Fibroblast of lung (primary cell): ENCODE measurements at regions not wholly inside any gene's neighbourhood (a gene's known extent, or its start where the extent isn't known, plus 50 kb on each side); places are given as distances from the start of the nearest gene placed in this dataset.

Experiments
- EZH2 ChIP-seq: IDR thresholded peaks from 2 replicates; pipeline ENCODE4 v1.5.1; 2012; ENCODE audit warnings: low read length, control low read depth, mild to moderate bottlenecking; ENCODE audit errors: missing control alignments
- TF ChIP-seq, protein P1 (sequence below), 2 donors: IDR thresholded peaks in 1 of 2; conservative IDR thresholded peaks in 1 of 2; 1 replicate in 1 of 2; 2 replicates in 1 of 2; pipeline ENCODE4 v1.5.1; 2011 to 2012; ENCODE audit warnings: low read length in 2 of 2, control low read depth in 1 of 2, inconsistent platforms in 1 of 2, low read depth in 1 of 2, mild to moderate bottlenecking in 1 of 2

GRCh38 chr5:84791138-84791537 is 406.5 kb upstream of the EDIL3 start:
- TF ChIP-seq, protein P1, sequence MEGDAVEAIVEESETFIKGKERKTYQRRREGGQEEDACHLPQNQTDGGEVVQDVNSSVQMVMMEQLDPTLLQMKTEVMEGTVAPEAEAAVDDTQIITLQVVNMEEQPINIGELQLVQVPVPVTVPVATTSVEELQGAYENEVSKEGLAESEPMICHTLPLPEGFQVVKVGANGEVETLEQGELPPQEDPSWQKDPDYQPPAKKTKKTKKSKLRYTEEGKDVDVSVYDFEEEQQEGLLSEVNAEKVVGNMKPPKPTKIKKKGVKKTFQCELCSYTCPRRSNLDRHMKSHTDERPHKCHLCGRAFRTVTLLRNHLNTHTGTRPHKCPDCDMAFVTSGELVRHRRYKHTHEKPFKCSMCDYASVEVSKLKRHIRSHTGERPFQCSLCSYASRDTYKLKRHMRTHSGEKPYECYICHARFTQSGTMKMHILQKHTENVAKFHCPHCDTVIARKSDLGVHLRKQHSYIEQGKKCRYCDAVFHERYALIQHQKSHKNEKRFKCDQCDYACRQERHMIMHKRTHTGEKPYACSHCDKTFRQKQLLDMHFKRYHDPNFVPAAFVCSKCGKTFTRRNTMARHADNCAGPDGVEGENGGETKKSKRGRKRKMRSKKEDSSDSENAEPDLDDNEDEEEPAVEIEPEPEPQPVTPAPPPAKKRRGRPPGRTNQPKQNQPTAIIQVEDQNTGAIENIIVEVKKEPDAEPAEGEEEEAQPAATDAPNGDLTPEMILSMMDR (conservative IDR thresholded peaks at IDR 0.05 in 1 of 2, IDR thresholded peaks at IDR 0.05 in 1 of 2; ENCODE audit: low read depth in 1 of 2, low read length in 2 of 2), result no peak
- no peak for TF ChIP-seq EZH2
